Tibial nerve (tissue), 4 donors: ENCODE measurements at regions not wholly inside any gene's neighbourhood (a gene's known extent, or its start where the extent isn't known, plus 50 kb on each side); places are given as distances from the start of the nearest gene placed in this dataset.

Experiments
- EP300 ChIP-seq, 2 donors: sonication (generic); formaldehyde crosslinking; IDR thresholded peaks; one replicate each; pipeline ENCODE4 v1.6.1; 2017; ENCODE audit warnings: antibody characterized with exemption in 2 of 2, mild to moderate bottlenecking in 1 of 2
- POLR2A ChIP-seq, 2 donors: fragments of 450-650 bp; IDR thresholded peaks; one replicate each; pipeline ENCODE4 v1.6.1; 2017; ENCODE audit warnings: antibody characterized with exemption in 2 of 2, mild to moderate bottlenecking in 2 of 2, moderate library complexity in 2 of 2
- TF ChIP-seq, protein P1 (sequence below), 5 experiments: fragments of 200-600 bp in 3 of 5; fragments of 450-650 bp in 2 of 5; sonication (generic) in 3 of 5; IDR thresholded peaks; one replicate each; pipeline ENCODE4 v1.5.1; 2016 to 2019; ENCODE audit warnings: antibody characterized with exemption in 5 of 5, mild to moderate bottlenecking in 3 of 5, moderate library complexity in 2 of 5

DNA sequence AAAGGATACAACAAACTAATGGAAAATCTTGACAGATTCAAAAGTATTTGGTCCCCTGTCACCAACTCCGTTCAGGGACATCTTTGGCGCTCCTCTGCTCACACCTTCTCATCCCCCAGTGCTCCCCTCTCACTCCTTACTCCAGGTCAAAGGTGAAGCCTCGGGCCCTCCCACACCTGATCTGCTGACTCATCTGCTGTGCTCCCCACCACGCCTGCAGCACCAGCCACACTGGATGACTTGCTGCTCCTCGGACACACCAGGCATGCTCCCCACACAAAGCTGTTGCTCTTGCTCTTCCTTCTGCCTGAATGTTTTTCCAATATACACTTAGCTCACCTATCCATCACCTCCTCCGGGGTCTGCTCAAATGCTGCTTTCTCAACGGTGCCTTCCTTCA, 123.4 kb downstream of the ESM1 start:
- TF ChIP-seq, protein P1, sequence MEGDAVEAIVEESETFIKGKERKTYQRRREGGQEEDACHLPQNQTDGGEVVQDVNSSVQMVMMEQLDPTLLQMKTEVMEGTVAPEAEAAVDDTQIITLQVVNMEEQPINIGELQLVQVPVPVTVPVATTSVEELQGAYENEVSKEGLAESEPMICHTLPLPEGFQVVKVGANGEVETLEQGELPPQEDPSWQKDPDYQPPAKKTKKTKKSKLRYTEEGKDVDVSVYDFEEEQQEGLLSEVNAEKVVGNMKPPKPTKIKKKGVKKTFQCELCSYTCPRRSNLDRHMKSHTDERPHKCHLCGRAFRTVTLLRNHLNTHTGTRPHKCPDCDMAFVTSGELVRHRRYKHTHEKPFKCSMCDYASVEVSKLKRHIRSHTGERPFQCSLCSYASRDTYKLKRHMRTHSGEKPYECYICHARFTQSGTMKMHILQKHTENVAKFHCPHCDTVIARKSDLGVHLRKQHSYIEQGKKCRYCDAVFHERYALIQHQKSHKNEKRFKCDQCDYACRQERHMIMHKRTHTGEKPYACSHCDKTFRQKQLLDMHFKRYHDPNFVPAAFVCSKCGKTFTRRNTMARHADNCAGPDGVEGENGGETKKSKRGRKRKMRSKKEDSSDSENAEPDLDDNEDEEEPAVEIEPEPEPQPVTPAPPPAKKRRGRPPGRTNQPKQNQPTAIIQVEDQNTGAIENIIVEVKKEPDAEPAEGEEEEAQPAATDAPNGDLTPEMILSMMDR (IDR thresholded peaks at IDR 0.05): no peak
- TF ChIP-seq EP300 (IDR thresholded peaks at IDR 0.05): no peak
- TF ChIP-seq POLR2A (IDR thresholded peaks at IDR 0.05): no peak
